PC-9 (cell line): ENCODE measurements at regions not wholly inside any gene's neighbourhood (a gene's known extent, or its start where the extent isn't known, plus 50 kb on each side); places are given as distances from the start of the nearest gene placed in this dataset.

Source experiments
- CTCF ChIP-seq: fragments of 200-600 bp; sonication (generic); conservative IDR thresholded peaks from 2 replicates; pipeline ENCODE4 v1.6.1; 2017; ENCODE audit warnings: mixed run types, antibody characterized with exemption, mild to moderate bottlenecking, moderate library complexity
- EZH2 ChIP-seq: fragments of 200-600 bp; sonication (generic); IDR thresholded peaks from 2 replicates; pipeline ENCODE4 v1.8.0; 2017; ENCODE audit warnings: antibody characterized with exemption, low read depth

GRCh38 chr1:81543764-81544163 is 257.0 kb upstream of the ADGRL2 start:
- TF ChIP-seq EZH2 (no peak), CTCF (no peak)
